ENCODE measurements at regions not wholly inside any gene's neighbourhood (a gene's known extent, or its start where the extent isn't known, plus 50 kb on each side); places are given as distances from the start of the nearest gene placed in this dataset.

GRCh38 chrX:39481621-39482020 is 616.1 kb downstream of the BCOR start:
- no peak overlapping the region for H3K4me3 ChIP-seq (ENCODE audit: low read depth, low read length)
- DNase-seq (ENCODE audit: low read depth, low spot score): no peak
- ChIA-PET CTCF (no interaction called here), POLR2A (no interaction called here)
- TF ChIP-seq, protein P1, sequence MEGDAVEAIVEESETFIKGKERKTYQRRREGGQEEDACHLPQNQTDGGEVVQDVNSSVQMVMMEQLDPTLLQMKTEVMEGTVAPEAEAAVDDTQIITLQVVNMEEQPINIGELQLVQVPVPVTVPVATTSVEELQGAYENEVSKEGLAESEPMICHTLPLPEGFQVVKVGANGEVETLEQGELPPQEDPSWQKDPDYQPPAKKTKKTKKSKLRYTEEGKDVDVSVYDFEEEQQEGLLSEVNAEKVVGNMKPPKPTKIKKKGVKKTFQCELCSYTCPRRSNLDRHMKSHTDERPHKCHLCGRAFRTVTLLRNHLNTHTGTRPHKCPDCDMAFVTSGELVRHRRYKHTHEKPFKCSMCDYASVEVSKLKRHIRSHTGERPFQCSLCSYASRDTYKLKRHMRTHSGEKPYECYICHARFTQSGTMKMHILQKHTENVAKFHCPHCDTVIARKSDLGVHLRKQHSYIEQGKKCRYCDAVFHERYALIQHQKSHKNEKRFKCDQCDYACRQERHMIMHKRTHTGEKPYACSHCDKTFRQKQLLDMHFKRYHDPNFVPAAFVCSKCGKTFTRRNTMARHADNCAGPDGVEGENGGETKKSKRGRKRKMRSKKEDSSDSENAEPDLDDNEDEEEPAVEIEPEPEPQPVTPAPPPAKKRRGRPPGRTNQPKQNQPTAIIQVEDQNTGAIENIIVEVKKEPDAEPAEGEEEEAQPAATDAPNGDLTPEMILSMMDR (IDR thresholded peaks at IDR 0.05; ENCODE audit: insufficient read depth, low read length, missing control alignments): no peak

GRCh38 chrX:39484159-39485068 is 613.3 kb downstream of the BCOR start:
- DNase-seq (ENCODE audit: low read depth, low spot score): no peak
- CTCF ChIA-PET: no interaction called here
- TF ChIP-seq, protein P1 (IDR thresholded peaks at IDR 0.05; ENCODE audit: insufficient read depth, low read length, missing control alignments): no peak
- POLR2A ChIA-PET: no interaction called here
- no peak overlapping the region for H3K4me3 ChIP-seq (ENCODE audit: low read depth, low read length)

DNA sequence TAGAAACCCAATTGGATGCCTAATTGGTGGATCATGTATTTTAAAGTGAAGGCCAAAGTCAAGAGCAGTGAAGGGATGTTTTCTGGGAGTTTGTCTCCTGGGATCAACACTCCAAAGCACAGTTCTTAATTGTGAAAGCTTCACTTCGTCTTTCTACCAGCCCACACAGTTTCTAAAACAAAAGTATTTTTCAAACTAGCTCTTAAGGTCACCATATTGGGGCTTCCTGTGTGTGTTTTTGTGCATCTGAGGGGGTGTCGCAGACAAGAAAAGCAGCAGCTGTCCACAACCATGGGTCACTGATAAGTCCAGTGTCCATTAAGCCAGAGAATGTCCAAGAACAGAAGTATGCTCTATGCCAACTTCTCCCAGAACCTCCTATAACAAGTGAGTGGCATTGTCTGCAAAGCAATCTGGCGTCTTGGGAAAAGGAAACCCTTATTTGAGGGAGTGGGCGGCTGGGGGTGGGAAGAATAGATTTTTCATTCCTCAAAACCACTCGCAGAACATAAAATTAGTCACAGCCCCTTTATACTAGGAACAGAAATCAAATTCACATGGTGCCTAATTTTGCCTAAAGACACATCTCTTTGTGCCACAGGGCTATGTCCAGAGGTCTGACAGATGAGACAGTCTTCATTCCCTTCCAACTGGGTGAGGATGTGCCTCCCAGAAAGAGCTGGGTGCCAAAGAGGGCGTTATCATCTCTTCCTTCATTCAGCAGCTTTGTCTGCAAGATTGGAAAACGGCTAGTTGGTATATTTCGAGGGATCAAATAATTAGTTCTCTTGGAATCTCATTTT is 610.4 kb downstream of the BCOR start:
- no peak overlapping the region for H3K4me3 ChIP-seq (ENCODE audit: low read depth, low read length)
- POLR2A ChIA-PET: no interaction called here
- TF ChIP-seq, protein P1 (IDR thresholded peaks at IDR 0.05; ENCODE audit: insufficient read depth, low read length, missing control alignments): no peak
- DNase-seq (ENCODE audit: low read depth, low spot score): no peak
- CTCF ChIA-PET: no interaction called here

DNA sequence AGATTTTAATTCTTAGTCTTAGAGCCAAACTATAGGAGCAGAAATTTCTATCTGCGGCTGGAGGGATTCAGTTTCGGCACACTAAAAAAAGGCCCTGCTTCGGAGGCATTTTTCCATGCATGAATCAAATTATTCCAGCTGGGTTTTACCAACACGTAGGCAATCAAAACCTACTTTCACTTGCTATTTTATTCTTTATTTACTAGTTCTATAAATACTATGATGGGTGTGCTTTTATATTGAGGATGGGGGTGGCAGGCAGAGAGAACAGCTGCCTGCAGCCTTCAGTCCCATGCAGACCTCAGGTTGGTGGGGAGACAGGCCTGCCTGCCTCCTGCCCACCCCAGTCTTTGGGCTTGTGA is 609.8 kb downstream of the BCOR start:
- TF ChIP-seq, protein P1 (IDR thresholded peaks at IDR 0.05; ENCODE audit: insufficient read depth, low read length, missing control alignments): no peak
- POLR2A ChIA-PET: no interaction called here
- no peak for DNase-seq (ENCODE audit: low read depth, low spot score)
- H3K4me3 ChIP-seq (ENCODE audit: low read depth, low read length): no peak overlapping the region
- CTCF ChIA-PET: no interaction called here

DNA sequence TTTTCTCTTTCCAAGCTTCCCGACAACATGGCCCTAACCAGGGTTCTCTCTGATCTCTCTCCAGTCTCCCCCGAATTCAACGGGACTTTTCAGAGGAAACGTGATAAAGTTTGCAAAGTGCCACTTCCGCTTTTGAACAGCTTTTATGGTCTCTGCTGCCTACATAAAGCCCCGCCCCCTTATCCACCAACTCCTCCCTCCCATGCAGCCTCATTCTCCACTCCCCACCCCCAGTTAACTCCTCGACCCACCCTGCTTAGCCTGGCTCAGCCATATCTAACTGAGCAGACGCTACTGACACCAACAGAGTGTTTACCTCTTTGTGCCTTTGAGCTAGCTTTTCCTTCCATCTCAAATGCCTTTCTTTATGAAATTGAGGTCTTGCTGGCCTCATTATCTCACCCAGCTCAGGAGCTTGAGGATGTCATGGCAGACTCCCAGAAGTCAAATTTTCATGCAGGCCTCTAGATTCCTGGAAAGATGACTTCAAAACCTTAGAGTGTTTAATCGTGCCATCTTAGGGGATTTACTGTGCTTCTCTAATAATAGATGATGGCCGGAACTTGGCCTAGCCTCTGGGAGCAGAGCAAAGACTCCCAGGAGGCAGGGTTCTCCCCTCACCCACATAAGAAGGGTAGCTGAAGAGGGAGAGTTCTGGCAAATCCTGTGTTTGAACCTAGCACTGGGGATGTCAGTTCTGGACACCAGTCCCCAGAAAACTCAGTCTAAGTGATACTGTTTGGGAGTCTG is 606.0 kb downstream of the BCOR start:
- CTCF ChIA-PET: no interaction called here
- no peak overlapping the region for H3K4me3 ChIP-seq (ENCODE audit: low read depth, low read length)
- TF ChIP-seq, protein P1 (IDR thresholded peaks at IDR 0.05; ENCODE audit: insufficient read depth, low read length, missing control alignments): no peak
- no peak for DNase-seq (ENCODE audit: low read depth, low spot score)
- POLR2A ChIA-PET: no interaction called here
